CD4-positive, alpha-beta T cell treated with Interleukin-12 subunit alpha and Interleukin-12 subunit beta, for 1 hour (primary cell): ENCODE measurements at regions not wholly inside any gene's neighbourhood (a gene's known extent, or its start where the extent isn't known, plus 50 kb on each side); places are given as distances from the start of the nearest gene placed in this dataset.

ENCODE experiments used
- DNase-seq: peaks from one replicate; pipeline ENCODE4 v3.0.0-alpha.2; 2020

GRCh38 chr19:30130356-30131122 is 188.5 kb downstream of the URI1 start:
- no peak for DNase-seq

GRCh38 chr19:30131246-30131645 is 189.2 kb downstream of the URI1 start:
- DNase-seq, result no peak

DNA sequence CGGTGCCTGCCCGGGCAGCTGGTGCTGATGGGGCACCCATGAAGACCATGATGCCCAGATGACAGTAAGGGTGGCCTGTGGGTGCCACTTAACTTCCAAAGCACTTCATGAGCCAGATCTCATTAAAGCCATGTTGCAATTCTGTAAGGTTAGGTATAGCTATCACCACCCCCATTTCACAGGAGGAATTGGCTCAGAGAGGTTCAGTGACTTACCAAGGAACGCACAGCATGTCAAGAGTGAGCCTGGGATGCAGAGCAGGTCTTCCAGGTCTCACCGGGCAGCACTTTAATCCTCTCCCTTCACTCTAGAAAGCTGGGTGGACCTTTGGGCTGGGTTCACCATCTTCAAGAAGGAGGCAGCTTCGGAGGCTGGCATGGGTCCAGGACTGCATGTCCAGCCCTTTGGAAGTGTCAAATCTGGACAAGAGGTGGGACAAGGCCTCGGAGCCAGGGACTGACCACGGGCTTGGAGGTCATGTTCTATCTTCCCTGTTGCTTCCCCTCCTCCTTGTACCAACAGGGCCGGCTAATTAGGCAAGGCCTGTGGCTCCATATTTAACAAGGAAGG is 189.8 kb downstream of the URI1 start:
- DNase-seq, result no peak

DNA sequence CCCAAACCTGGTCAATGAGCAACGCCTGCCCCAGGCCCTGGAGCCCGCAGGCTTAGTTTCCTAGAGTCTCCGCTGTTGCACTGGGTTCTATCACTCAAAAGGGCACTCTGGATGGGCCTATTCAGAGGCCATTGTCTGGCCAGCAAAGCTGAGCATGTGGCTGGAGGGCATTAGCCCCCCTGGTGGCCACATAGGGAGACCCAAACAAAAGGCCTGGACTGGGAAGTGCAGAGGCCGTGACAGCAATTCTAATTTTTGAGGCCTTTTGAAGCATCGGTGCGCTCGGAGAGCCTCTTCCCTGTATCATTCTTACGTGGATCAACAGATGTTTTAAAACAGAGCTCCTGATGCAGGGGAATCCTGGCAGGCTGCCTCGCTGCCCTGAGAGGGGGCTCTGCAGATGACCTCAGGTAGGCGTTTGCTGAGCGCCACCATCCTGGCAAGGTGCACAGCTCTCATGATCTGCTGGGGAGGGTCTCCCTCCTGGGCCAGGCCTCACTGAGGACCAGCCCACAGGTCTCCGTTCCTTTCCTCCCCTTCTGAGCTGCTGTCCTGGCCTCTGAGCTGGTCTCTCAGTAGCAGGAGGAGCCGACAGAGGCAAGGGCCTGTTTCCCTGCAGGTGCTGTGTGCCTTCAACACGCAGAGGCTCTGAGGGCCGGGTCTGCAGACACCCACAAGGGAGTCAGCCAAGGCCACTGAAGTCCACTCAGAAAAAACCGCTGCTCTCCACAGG is 190.5 kb downstream of the URI1 start:
- DNase-seq, result no peak

- DNase-seq, result no peak
These were observed 191.8 kb downstream of the URI1 start for GRCh38 chr19:30133803-30134202.

- DNase-seq, result no peak
These were observed 193.2 kb downstream of the URI1 start for GRCh38 chr19:30135093-30135757.

DNA sequence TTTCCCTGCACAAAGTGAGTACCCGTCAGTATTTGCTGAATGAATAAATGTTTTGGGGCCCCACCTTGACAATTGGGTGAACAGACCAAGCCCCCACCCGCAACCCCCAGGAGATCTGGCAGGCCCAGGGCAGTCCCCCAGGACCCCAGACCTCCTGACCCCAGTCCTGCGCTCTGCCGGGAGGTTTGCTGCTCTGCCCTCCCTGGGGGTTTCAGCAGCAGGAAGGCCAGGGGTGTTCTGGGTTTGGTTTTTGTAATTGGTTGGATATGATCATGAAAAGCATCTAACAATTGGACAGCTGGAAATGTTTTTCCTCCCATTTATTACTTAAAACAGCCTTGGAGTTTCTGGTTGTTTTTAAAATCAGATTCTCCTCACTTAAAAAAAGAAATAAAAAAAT is 193.8 kb downstream of the URI1 start:
- DNase-seq, result no peak

DNA sequence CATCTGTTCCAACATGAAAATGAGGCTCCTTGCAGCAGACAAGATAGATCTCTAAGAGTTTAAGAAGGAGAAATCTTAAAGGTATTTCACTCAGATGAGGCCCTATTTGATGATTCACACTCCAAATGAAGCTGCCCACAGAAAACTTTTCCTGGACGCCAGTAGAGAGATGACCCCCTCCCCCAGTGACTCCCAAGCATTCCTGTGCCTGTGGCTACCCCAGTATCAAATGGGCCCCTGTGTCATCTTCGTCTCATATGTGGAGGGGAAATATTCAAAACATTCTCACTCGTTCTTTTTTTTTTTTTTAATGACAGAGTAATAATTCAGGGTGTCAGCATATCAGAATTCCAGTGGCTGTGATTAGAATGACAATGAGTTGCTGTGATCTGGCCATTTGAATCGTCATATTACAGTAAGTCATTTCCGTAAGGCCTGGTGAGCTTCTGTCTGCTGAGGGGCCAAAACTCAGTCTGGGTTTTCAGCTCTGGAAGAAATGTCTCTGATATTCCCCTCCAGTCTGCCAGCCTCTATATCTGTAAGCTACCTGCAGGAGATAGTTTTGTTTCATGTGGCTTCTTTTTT is 194.7 kb downstream of the URI1 start:
- DNase-seq, result no peak

DNA sequence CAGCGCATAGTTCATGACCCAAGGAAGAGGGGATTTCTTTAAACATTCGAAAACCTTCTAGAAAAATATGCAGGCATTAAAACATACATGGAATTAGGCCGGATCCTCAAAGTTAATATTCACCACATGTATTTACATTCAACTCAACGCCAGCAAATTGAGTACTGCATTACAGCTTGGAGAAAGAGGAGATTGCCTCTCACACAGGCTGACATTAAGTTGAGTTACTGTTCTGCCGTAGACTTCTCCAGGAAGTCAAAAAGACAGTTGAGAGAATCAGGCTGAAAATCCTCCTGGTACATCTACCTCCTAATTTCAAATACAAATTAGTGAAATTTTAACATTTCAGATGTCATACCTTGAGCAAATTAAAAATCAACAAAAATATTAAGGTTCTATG is 195.7 kb downstream of the URI1 start:
- DNase-seq, result no peak

DNA sequence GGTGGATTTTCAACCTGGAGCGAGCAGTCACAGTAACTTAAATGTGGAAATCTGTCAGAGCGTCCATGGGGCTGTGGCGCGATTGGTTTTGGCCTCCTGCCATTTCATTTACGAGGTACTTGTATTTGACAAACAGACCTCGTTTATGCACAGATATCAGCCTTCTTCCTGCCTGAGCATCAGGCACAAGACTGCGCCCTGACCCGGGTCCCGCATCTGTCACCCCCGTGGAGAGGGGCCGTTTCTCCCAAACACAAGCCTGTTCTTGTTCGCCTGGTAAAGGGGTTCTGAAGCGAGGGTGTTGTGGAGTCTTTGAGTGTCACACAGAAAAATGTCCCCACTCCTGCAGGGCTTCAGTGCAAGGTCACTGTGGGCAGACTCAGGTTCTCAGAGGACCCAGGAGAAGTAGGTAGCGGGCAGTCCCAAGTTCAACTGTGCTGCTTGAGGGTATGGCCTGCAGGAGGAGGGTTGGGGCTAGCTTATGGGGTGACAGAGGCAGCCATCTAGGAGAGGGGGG is 202.3 kb downstream of the URI1 start:
- no peak for DNase-seq

GRCh38 chr19:30144802-30145201 is 202.8 kb downstream of the URI1 start:
- DNase-seq, result no peak

DNA sequence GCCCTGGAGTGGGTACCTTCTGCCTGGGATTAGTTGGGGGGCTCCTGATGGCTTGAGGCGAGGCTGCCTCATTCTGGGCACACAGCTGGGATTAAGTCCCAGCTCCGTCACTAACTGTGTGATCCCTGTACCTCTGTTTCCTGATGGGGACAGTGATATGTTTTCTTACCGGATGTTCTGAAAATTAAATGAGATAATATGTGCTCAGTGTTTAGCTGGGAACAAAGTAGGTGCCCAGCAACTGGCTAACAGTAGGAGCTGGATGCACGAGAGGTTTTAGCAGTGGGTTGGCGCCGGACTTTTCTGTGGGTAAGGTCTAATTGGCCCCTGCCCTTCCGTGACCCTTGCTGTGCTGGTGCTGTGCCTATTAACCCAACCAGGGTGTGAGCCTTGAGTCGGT is 203.4 kb downstream of the URI1 start:
- no peak for DNase-seq

GRCh38 chr19:30146346-30146745 is 204.3 kb downstream of the URI1 start:
- no peak for DNase-seq

DNA sequence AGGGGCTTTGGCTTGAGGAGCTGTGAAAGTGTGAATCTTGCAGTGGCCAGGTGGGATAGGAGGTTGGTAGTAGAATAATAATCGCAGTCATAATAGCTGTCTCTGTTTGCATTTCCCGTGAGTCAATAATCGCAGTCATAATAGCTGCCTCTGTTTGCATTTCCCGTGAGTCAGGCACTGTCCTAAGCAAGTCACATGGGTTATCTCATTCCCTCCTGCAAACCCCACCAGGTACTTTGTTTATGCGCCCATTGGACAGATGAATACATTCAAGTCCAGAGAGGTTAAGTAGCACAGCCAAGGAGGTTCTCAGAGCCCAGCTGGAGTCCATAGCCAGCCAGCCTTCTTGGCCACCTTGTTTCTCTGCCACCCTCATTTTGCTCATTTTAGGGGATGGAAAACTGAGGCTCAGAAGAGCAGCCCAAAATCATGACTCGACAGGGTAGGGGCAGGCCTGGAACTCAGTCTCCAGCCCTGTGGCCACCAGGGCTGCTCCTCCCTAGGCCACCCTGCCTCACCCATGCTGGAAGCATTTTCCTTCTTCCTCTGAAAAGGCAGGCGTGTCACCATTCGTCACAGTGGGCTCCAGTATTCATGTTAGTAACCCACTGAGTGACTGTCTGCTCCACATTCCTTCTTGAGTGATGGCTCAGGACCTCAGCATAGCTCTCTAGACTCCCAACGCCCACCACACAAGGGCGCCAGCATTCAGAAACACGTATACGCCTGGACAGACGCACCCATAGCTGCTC is 206.2 kb downstream of the URI1 start:
- DNase-seq, result no peak

DNA sequence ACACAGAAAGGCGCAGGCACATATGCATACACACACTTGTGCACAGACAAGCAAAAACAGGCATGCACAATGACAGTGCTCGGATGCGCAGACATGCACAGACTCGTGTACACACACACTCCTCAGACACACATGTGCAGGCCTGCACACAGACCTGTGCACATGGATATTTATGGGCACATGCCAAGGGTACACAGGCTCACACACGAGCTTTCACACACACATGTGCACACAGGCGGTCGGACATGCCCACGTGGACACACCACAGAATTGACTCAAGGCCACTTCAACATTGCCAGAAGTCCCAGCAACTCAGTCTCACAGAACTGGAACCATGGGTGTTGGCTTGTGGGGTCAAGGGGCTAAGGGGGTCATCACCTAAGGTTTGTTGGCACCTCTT is 206.8 kb downstream of the URI1 start:
- no peak for DNase-seq

DNA sequence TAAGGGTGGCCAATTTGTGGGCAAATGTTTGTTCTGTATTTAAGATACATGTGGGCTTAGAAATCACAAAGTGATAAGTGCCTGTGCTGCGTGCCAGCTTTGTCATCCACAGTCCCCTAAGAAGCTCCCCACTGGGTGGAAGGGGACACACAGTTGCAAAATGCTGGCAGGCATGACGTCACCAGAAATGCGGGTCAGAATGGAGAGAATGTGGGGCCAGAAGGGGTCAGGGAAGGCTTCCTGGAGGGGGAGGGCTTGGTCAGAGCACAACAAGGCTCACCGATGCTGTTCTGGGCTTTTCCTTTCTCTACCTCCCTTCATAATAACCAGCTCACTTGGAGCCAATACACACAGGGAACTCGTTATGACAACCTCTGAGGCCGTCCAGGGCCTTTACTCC is 207.3 kb downstream of the URI1 start:
- DNase-seq, result no peak

- no peak for DNase-seq
These were observed 208.6 kb downstream of the URI1 start for GRCh38 chr19:30150626-30151025.

- DNase-seq, result no peak
These were observed 209.0 kb downstream of the URI1 start for GRCh38 chr19:30151081-30151480.

- no peak for DNase-seq
These were observed 210.7 kb downstream of the URI1 start for GRCh38 chr19:30152510-30153291.

DNA sequence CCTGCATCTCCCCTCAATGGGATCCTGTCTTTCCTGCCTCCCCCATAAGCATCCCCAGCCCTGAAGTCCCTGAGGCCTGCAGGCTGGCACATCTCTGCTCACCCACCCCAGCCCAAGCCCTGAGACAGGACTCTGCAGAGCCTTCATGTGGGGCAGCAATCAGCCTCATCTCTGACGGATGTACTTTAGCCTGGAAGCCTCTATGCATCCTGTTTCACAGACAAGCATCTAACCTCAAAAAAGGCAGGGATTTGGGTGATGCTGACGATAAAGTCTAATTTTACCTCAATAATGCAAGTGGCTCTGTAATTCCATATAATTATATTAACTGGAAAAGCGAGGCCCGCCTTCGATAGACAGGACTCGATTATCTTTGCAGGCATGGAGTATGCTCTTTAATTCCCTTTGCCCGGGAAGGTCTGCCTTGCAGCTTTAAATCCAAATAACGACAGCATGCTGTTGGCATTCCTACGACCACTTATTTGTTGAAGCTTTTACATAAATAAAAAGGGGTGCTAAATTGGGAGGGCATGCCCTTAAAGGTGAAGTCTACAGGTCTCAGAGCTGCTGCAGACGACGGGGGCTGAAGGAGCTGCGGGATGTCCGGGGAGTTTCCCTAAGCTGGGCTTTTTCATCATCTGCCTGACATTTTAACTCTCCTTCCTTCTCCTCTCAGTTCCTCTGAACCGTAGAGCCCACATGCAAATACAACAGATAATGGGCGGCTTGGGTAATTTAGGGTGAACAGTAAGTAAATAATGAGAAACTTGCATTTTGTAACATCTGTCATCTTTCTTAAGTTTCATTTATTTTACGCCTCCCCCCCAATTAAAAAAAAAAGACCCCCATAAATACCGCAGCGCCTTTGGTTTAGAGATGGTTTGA is 211.5 kb downstream of the URI1 start:
- no peak for DNase-seq
